GM18508 (cell line): ENCODE measurements at regions not wholly inside any gene's neighbourhood (a gene's known extent, or its start where the extent isn't known, plus 50 kb on each side); places are given as distances from the start of the nearest gene placed in this dataset.

Experiments
- ATAC-seq: cut with Tn5 transposase; IDR thresholded peaks from one replicate; pipeline ENCODE4 v1.9.1; 2021; ENCODE audit warnings: moderate number of reproducible peaks; ENCODE audit not compliant: insufficient read depth, unreplicated experiment

GRCh38 chr9:106620081-106620480 lies 242.9 kb upstream of the ZNF462 start:
- ATAC-seq = no peak

- no peak for ATAC-seq
Measured at GRCh38 chr9:106620866-106621265, 242.1 kb upstream of the ZNF462 start.

GRCh38 chr9:106621313-106622163 lies 241.4 kb upstream of the ZNF462 start:
- no peak for ATAC-seq

- ATAC-seq = no peak
Measured at GRCh38 chr9:106622164-106622487, 240.8 kb upstream of the ZNF462 start.

GRCh38 chr9:106623558-106623957 lies 239.4 kb upstream of the ZNF462 start:
- no peak for ATAC-seq

- no peak for ATAC-seq
Measured at GRCh38 chr9:106625259-106625789, 237.6 kb upstream of the ZNF462 start.

- ATAC-seq = no peak
Measured at GRCh38 chr9:106626936-106627335, 236.0 kb upstream of the ZNF462 start.

- no peak for ATAC-seq
Measured at GRCh38 chr9:106632621-106633020, 230.3 kb upstream of the ZNF462 start.

GRCh38 chr9:106634183-106634582 lies 228.8 kb upstream of the ZNF462 start:
- ATAC-seq = no peak

GRCh38 chr9:106634641-106635040 lies 228.3 kb upstream of the ZNF462 start:
- no peak for ATAC-seq

GRCh38 chr9:106637486-106637885 lies 225.5 kb upstream of the ZNF462 start:
- ATAC-seq = no peak

GRCh38 chr9:106639873-106640568 lies 222.9 kb upstream of the ZNF462 start:
- ATAC-seq = no peak

GRCh38 chr9:106643211-106643930 lies 219.6 kb upstream of the ZNF462 start:
- no peak for ATAC-seq

GRCh38 chr9:106644661-106645060 lies 218.3 kb upstream of the ZNF462 start:
- no peak for ATAC-seq

- no peak for ATAC-seq
Measured at GRCh38 chr9:106648799-106649198, 214.2 kb upstream of the ZNF462 start.

GRCh38 chr9:106649664-106650063 lies 213.3 kb upstream of the ZNF462 start:
- ATAC-seq = no peak

- no peak for ATAC-seq
Measured at GRCh38 chr9:106653213-106653612, 209.8 kb upstream of the ZNF462 start.

GRCh38 chr9:106655966-106656365 lies 207.0 kb upstream of the ZNF462 start:
- ATAC-seq = no peak

- no peak for ATAC-seq
Measured at GRCh38 chr9:106657926-106658325, 205.0 kb upstream of the ZNF462 start.

- ATAC-seq = no peak
Measured at GRCh38 chr9:106668534-106668933, 194.4 kb upstream of the ZNF462 start.

- ATAC-seq = no peak
Measured at GRCh38 chr9:106669835-106670234, 193.1 kb upstream of the ZNF462 start.
